Skeletal muscle satellite cell (primary cell): ENCODE measurements at regions not wholly inside any gene's neighbourhood (a gene's known extent, or its start where the extent isn't known, plus 50 kb on each side); places are given as distances from the start of the nearest gene placed in this dataset.

Experiments
- H3K27me3 ChIP-seq: 2 replicates; pipeline ENCODE4 v1.7.0; 2013; ENCODE audit warnings: low read length; ENCODE audit not compliant: control insufficient read depth, insufficient read depth
- H3K36me3 ChIP-seq: 2 replicates; pipeline ENCODE4 v1.7.0; 2013; ENCODE audit warnings: mild to moderate bottlenecking, control low read depth, low read length; ENCODE audit not compliant: insufficient read depth
- H3K4me1 ChIP-seq: 2 replicates; pipeline ENCODE4 v1.7.0; 2013; ENCODE audit warnings: low read length; ENCODE audit not compliant: control insufficient read depth, insufficient read depth
- H3K4me2 ChIP-seq: 2 replicates; pipeline ENCODE4 v1.7.0; 2013; ENCODE audit warnings: mild to moderate bottlenecking, low read length
- H3K4me3 ChIP-seq: 2 replicates; pipeline ENCODE4 v1.7.0; 2013; ENCODE audit warnings: low read length
- H3K9ac ChIP-seq: 2 replicates; pipeline ENCODE4 v1.7.0; 2013; ENCODE audit warnings: mild to moderate bottlenecking, low read depth, low read length, moderate library complexity
- H3K9me3 ChIP-seq: replicated peaks from 2 replicates; pipeline ENCODE4 v1.7.0; 2013; ENCODE audit warnings: mild to moderate bottlenecking, control low read depth, low read length

DNA sequence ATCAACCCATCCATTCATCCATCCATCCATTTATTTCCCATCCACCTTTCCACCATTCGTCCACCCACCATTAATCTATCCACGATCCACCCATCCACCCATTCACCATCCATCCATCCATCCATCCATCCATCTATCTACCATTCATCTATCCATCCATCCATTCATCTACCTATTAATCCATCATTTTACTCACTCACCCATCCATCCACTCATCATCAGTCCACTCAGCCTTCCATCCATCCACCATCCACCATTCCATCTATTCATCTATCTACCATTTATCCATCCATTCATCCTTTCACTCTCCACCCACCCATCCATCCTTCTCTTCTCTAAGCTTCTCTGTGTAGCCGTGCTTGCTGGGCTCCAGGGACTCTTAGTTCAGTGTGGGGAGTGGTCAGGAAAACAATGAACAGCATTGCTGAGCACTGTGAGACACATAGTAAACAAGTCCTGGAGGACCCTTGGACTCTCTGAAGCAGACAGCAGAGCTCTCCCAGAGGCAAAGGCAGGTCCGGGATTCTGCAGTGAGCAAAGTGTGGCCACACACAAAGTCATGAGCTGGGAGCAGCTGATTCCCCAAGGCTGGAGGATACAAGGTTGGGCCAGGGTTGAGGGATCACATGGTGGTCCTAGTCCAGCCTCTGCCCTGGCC lies 642.2 kb downstream of the BRD1 start:
- Histone ChIP-seq H3K9me3 (peaks cover 40% of the 10 kb centered on the region), H3K4me2 (no peak overlapping the region), H3K9ac (no peak overlapping the region), H3K4me1 (no peaks in the 10 kb centered on the region), H3K27me3 (no peaks in the 10 kb centered on the region), H3K36me3 (no peaks in the 10 kb centered on the region), H3K4me3 (no peak overlapping the region)

- H3K36me3 ChIP-seq, result no peaks in the 10 kb centered on the region
- peaks cover 41% of the 10 kb centered on the region for H3K9me3 ChIP-seq
- H3K4me3 ChIP-seq, result no peak overlapping the region
- H3K4me2 ChIP-seq, result no peak overlapping the region
- H3K27me3 ChIP-seq, result no peaks in the 10 kb centered on the region
- H3K4me1 ChIP-seq, result no peaks in the 10 kb centered on the region
- H3K9ac ChIP-seq, result no peak overlapping the region
Measured at GRCh38 chr22:49184736-49185135, 642.9 kb downstream of the BRD1 start.

GRCh38 chr22:49183826-49184216 lies 643.9 kb downstream of the BRD1 start:
- H3K36me3 ChIP-seq, result no peaks in the 10 kb centered on the region
- peaks cover 36% of the 10 kb centered on the region for H3K9me3 ChIP-seq

GRCh38 chr22:49183208-49183825 lies 644.4 kb downstream of the BRD1 start:
- Histone ChIP-seq H3K27me3 (no peaks in the 10 kb centered on the region), H3K4me2 (no peak overlapping the region), H3K4me1 (no peaks in the 10 kb centered on the region), H3K9me3 (peaks cover 32% of the 10 kb centered on the region), H3K36me3 (no peaks in the 10 kb centered on the region), H3K4me3 (no peak overlapping the region), H3K9ac (no peak overlapping the region)

More at GRCh38 chr22:49183826-49184216, 643.9 kb downstream of the BRD1 start:
- Histone ChIP-seq H3K4me1 (no peaks in the 10 kb centered on the region), H3K4me2 (no peak overlapping the region), H3K9ac (no peak overlapping the region), H3K27me3 (no peaks in the 10 kb centered on the region), H3K4me3 (no peak overlapping the region)

DNA sequence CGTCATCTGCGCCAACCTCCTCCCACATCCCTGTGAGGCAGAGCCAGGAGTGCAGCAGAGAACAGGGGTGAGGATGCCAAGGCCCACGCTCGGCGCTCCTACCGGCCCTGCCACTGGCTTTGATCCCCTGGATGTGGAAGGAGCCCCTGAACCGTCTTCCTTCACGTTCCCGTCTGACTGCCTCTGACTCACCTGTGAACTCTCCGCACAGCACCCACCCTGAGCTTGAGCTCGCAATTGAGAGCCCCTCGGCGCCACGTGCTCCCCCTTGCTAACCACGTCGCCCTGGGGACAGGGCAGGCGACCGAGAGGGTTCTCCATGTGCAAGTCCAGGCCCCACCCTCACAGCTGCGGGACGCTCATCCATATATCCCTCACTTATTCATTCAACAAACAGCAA lies 645.3 kb downstream of the BRD1 start:
- Histone ChIP-seq H3K27me3 (no peaks in the 10 kb centered on the region), H3K9me3 (peaks cover 33% of the 10 kb centered on the region), H3K9ac (no peak overlapping the region), H3K4me2 (no peak overlapping the region), H3K4me1 (no peaks in the 10 kb centered on the region), H3K4me3 (no peak overlapping the region), H3K36me3 (no peaks in the 10 kb centered on the region)

GRCh38 chr22:49181942-49182341 lies 645.7 kb downstream of the BRD1 start:
- H3K36me3 ChIP-seq, result no peaks in the 10 kb centered on the region
- no peaks in the 10 kb centered on the region for H3K4me1 ChIP-seq
- no peak overlapping the region for H3K4me2 ChIP-seq
- H3K9ac ChIP-seq, result no peak overlapping the region
- H3K27me3 ChIP-seq, result no peaks in the 10 kb centered on the region
- no peak overlapping the region for H3K4me3 ChIP-seq
- H3K9me3 ChIP-seq, result peaks cover 32% of the 10 kb centered on the region

GRCh38 chr22:49181431-49181830 lies 646.2 kb downstream of the BRD1 start:
- Histone ChIP-seq H3K27me3 (no peaks in the 10 kb centered on the region), H3K9ac (no peak overlapping the region), H3K4me3 (no peak overlapping the region), H3K4me1 (no peaks in the 10 kb centered on the region), H3K9me3 (peaks cover 30% of the 10 kb centered on the region), H3K4me2 (no peak overlapping the region), H3K36me3 (no peaks in the 10 kb centered on the region)

- H3K4me1 ChIP-seq, result no peaks in the 10 kb centered on the region
Measured at GRCh38 chr22:49180683-49181024, 647.0 kb downstream of the BRD1 start.

DNA sequence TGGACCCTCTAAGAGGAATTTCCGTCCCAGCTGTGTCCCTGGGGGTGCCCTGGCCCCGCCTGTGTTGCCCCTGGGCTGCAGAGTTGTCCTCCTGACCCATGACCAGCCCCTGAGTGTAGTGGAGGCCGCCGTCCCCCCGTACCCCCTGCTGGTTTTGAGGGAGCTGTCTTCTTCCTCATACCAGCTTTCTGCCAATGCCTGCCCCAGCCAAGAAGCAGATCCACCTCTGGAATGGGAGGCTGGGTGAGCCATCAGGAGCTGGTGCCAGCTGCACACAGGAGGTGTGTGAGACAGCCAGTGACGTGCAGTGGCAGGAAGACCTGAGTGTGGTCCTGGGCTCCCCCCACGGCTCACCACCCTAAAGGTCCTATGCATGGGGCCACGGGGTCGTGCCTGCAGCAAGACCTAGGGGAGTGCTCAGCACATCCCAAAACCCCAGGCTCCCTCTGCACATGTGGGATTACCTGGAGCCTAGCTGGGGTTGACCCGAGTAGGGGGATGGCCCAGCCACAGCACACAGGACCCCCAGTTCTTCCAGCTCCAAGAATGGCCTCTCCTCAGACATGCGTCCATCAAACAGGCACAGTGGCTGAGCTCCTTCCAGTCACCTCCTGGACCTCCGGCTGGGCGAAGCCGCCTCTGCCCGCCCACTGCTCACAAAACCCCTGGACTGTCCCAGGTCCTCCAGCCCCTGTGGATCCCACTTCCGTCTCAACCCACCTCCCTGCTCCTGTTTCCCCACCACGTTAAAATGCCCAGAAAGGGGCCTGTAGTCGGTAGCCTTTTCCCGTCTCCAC lies 647.6 kb downstream of the BRD1 start:
- Histone ChIP-seq H3K4me1 (no peaks in the 10 kb centered on the region), H3K36me3 (no peaks in the 10 kb centered on the region), H3K9ac (no peak overlapping the region), H3K27me3 (no peaks in the 10 kb centered on the region), H3K4me2 (no peak overlapping the region), H3K9me3 (peaks cover 36% of the 10 kb centered on the region), H3K4me3 (no peak overlapping the region)

More at GRCh38 chr22:49180683-49181024, 647.0 kb downstream of the BRD1 start:
- Histone ChIP-seq H3K27me3 (no peaks in the 10 kb centered on the region), H3K9me3 (peaks cover 36% of the 10 kb centered on the region), H3K4me2 (no peak overlapping the region), H3K36me3 (no peaks in the 10 kb centered on the region), H3K4me3 (no peak overlapping the region), H3K9ac (no peak overlapping the region)

DNA sequence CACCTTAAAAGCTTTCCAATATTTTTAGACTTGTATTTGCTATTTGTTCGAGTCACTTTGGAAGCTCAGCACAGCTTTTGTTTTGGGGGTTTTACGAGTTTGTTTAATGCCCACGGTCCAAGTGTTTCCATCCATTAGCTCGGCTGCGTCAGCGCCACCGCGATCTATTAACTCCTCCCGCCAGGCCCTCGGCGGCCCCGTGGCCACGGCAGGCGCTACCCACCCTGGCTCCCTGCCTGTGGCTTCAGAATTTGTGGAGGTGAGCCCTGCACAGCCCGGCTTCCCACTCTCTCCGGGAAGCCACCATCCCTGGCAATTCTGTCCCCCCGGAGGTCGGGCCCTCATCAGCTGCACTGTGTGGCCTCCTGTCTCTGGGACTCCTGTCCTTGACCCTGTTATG lies 648.5 kb downstream of the BRD1 start:
- Histone ChIP-seq H3K9ac (no peak overlapping the region), H3K4me1 (no peaks in the 10 kb centered on the region), H3K27me3 (no peaks in the 10 kb centered on the region), H3K4me3 (no peak overlapping the region), H3K9me3 (peaks cover 33% of the 10 kb centered on the region), H3K4me2 (no peak overlapping the region), H3K36me3 (no peaks in the 10 kb centered on the region)

GRCh38 chr22:49178246-49179005 lies 649.2 kb downstream of the BRD1 start:
- Histone ChIP-seq H3K36me3 (no peaks in the 10 kb centered on the region), H3K9ac (no peak overlapping the region), H3K4me2 (no peak overlapping the region), H3K27me3 (no peaks in the 10 kb centered on the region), H3K9me3 (peaks cover 29% of the 10 kb centered on the region), H3K4me1 (no peaks in the 10 kb centered on the region), H3K4me3 (no peak overlapping the region)
